Kidney tubule cell (primary cell): ENCODE measurements at regions not wholly inside any gene's neighbourhood (a gene's known extent, or its start where the extent isn't known, plus 50 kb on each side); places are given as distances from the start of the nearest gene placed in this dataset.

ENCODE experiments used
- DNase-seq: peaks from one replicate; pipeline ENCODE4 v3.0.0-alpha.2; 2018; ENCODE audit warnings: low spot score

GRCh38 chr11:98862169-98862568, 158.6 kb upstream of the CNTN5 start:
- DNase-seq: no peak

- DNase-seq: no peak
These were observed 149.1 kb upstream of the CNTN5 start for GRCh38 chr11:98871690-98872089.

GRCh38 chr11:98874050-98874449, 146.7 kb upstream of the CNTN5 start:
- no peak for DNase-seq

- no peak for DNase-seq
These were observed 124.8 kb upstream of the CNTN5 start for GRCh38 chr11:98895936-98896335.

- no peak for DNase-seq
These were observed 79.8 kb upstream of the CNTN5 start for GRCh38 chr11:98940913-98941312.

GRCh38 chr11:98944461-98944860, 76.3 kb upstream of the CNTN5 start:
- DNase-seq: no peak

- DNase-seq: no peak
These were observed 68.6 kb upstream of the CNTN5 start for GRCh38 chr11:98952107-98952506.

GRCh38 chr11:98955551-98955950, 65.2 kb upstream of the CNTN5 start:
- no peak for DNase-seq

GRCh38 chr11:98964146-98964545, 56.6 kb upstream of the CNTN5 start:
- DNase-seq: no peak

GRCh38 chr11:98965358-98965757, 55.4 kb upstream of the CNTN5 start:
- DNase-seq: no peak

GRCh38 chr11:98965775-98966174, 55.0 kb upstream of the CNTN5 start:
- no peak for DNase-seq

GRCh38 chr11:98967005-98967404, 53.7 kb upstream of the CNTN5 start:
- no peak for DNase-seq
